Epithelial cell of esophagus (primary cell): ENCODE measurements at regions not wholly inside any gene's neighbourhood (a gene's known extent, or its start where the extent isn't known, plus 50 kb on each side); places are given as distances from the start of the nearest gene placed in this dataset.
"Not testable (repeated sequence)": the region's sequence is repeated elsewhere in the genome, so short reads cannot be mapped to it uniquely, and the experiment has no call there.

ENCODE experiments used
- DNase-seq: peaks from one replicate; pipeline ENCODE4 v3.0.0; 2010; ENCODE audit warnings: low read depth
- H3K4me3 ChIP-seq: 2 replicates; pipeline ENCODE4 v1.5.1; 2011; ENCODE audit warnings: mild to moderate bottlenecking, low read length, control low read depth
- CTCF ChIP-seq: IDR thresholded peaks from 2 replicates; pipeline ENCODE4 v1.5.1; 2011; ENCODE audit warnings: low read depth, mild to moderate bottlenecking, low read length, control low read depth, inconsistent platforms; ENCODE audit not compliant: insufficient read depth; ENCODE audit errors: missing control alignments

DNA sequence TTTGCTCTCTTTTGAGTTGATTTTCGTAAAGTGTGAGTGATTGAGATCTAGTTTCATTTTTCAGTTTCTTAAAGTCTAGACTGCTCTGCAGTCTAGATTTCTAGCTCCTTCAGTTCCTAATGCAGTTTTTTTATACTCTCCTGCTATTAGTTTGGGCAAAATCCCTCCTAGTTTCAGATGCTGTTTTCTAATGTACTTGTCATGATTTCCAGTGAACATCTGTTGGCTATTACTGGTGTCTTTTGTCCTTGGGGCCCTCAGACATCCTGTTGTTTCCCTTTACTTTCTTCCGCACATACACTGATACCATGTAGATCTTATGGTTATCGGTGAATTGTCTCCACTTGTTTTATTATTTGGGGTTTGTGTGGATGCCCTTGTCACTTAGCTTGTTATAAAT is 292.1 kb downstream of the TDRD3 start:
- TF ChIP-seq CTCF, result no peak
- H3K4me3 ChIP-seq, result no peak overlapping the region
- no peak for DNase-seq

DNA sequence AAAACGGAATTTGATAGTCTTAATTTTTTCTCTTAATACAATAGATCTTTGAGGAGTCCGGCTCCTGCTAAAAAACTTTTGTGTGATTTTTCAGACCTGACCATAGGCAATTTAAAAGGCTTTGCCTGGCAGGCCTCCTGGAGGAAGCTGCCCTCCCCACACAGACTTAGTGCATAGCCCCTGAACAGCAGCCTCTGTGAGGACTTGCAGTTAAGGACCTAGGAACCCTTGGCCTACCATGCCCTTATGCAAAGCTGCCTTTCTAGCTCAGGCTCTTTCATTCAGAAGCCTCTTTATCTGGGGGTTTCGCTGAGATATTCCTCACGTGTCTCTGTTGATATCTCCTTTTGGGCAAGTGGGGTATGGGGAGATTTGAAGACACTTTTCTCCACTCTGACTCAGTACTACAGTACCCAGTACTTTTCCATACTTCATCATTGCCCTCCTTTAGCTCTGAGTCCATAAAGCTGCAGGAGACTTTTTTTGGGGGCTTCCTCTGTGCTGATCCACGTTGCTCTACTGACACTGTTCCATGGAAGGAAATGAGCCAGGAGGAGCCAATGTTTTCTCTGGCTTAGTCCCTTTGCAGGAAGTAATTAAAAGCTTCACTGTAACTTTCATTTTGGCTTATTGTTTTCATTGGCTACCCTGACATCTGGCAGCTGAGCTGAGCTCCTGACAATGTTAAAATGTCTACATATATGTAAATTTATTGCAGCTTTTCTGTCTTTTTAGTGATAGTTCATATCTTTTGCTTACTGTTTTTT is 283.1 kb downstream of the TDRD3 start:
- no peak for TF ChIP-seq CTCF
- no peak overlapping the region for H3K4me3 ChIP-seq
- no peak for DNase-seq

DNA sequence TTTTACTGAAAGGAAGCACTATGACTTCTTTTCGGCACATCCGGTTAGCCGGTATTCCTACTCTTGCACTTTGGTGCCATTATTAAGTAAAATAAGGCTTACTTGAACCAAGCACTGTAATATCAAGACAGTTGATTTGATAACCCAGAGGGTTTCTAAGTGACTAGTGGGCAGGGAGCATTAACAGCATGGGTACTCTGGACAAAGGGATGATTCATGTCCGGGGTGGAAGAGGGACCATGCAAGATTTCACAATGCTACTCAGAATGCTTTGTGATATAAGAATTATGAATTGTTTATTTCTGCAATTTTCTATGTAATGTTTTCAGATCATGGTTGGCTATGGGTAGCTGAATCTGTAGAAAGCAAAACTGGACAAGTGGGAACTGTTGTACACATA is 282.1 kb downstream of the TDRD3 start:
- no peak for TF ChIP-seq CTCF
- H3K4me3 ChIP-seq, result no peak overlapping the region
- DNase-seq, result peak; percentile 40

DNA sequence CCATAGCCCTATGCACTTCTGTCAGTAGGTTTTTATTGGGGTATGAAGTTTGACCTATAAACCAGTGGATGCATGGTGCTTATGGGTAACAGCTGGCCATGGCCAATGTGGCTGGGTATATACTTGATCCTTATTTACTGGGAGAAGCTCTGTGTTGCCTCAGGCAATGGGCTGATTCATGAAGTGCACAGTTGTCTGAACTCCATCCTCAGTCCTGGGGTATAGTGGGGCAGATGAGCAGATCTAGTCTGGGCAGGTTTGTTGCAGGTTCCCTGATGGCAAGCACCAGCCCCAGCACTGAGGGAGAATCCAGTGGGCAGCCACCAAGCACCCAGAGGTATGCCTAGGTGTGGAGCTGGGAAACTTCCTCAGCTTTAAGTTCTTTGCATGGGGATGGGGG is 274.4 kb downstream of the TDRD3 start:
- TF ChIP-seq CTCF, result no peak
- DNase-seq, result peak; percentile 66

GRCh38 chr13:60663788-60664187 is 266.8 kb downstream of the TDRD3 start:
- no peak for DNase-seq
- no peak overlapping the region for H3K4me3 ChIP-seq
- TF ChIP-seq CTCF, result no peak

More for the DNA sequence above, 274.4 kb downstream of the TDRD3 start:
- H3K4me3 ChIP-seq, result no peak overlapping the region

- H3K4me3 ChIP-seq, result no peak overlapping the region
- DNase-seq, result no peak
- TF ChIP-seq CTCF, result no peak
Observed at GRCh38 chr13:60662595-60662994, 265.6 kb downstream of the TDRD3 start.

- no peak for TF ChIP-seq CTCF
- H3K4me3 ChIP-seq, result no peak overlapping the region
- no peak for DNase-seq
Observed at GRCh38 chr13:60661521-60661920, 264.5 kb downstream of the TDRD3 start.

DNA sequence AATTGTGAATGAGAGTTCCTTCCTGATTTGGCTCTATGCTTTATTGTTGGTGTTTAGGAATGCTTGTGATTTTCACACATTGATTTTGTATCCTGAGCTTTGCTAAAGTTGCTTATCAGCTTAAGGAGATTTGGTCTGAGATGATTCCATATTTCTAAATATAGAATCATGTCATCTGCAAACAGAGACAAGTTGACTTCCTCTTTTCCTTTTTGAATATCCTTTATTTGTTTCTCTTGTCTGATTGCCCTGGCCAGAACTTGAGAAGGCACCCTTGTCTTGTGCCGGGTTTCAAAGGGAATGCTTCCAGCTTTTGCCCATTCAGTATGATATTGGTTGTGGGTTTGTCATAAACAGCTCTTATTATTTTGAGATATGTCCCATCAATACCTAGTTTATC is 260.6 kb downstream of the TDRD3 start:
- not testable (repeated sequence) for H3K4me3 ChIP-seq, DNase-seq
